ENCODE measurements at regions not wholly inside any gene's neighbourhood (a gene's known extent, or its start where the extent isn't known, plus 50 kb on each side); places are given as distances from the start of the nearest gene placed in this dataset.

DNA sequence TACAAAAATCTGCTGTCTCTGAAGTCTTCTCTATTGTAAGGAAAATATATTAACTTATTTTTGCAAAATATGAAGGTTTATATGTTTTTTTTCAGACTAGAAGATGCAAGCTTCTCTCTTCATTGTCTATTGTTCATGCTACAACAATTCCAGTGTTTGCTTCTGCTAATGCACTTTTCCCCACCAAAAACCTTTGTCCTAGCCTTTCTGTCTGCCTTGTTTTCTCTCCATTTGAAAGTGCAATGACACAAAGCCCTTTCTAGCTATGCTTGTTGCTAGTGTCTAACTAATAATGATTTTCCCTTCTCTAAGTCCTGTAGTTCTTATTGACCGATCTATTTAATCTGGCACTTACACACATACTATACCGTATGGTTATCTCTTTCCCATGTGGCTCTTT is 369.5 kb upstream of the CELF4 start:
- H4K20me1 ChIP-seq (ENCODE audit: control insufficient read depth, insufficient read depth, low read depth, low read length): no peaks in the 10 kb centered on the region
- no peaks in the 10 kb centered on the region for H3F3A ChIP-seq (ENCODE audit: control insufficient read depth, insufficient read depth)
- H3K79me2 ChIP-seq (ENCODE audit: control insufficient read depth, low read length): no peaks in the 10 kb centered on the region
- H3K9me2 ChIP-seq (replicated peaks; ENCODE audit: control insufficient read depth, low read length): no peaks in the 10 kb centered on the region
- H3K4me3 ChIP-seq (ENCODE audit: low read length): no peak overlapping the region
- H3K27ac ChIP-seq (ENCODE audit: low read depth, low read length): no peak overlapping the region
- H3K9me3 ChIP-seq (ENCODE audit: control insufficient read depth, insufficient read depth, low read length): no peaks in the 10 kb centered on the region
- H3K4me1 ChIP-seq (ENCODE audit: control insufficient read depth, low read length): no peaks in the 10 kb centered on the region
- no peaks in the 10 kb centered on the region for H3K36me3 ChIP-seq (ENCODE audit: control insufficient read depth, low read length)
- no peaks in the 10 kb centered on the region for H3K27me3 ChIP-seq (ENCODE audit: control insufficient read depth, low read length)
- TF ChIP-seq, protein P1, sequence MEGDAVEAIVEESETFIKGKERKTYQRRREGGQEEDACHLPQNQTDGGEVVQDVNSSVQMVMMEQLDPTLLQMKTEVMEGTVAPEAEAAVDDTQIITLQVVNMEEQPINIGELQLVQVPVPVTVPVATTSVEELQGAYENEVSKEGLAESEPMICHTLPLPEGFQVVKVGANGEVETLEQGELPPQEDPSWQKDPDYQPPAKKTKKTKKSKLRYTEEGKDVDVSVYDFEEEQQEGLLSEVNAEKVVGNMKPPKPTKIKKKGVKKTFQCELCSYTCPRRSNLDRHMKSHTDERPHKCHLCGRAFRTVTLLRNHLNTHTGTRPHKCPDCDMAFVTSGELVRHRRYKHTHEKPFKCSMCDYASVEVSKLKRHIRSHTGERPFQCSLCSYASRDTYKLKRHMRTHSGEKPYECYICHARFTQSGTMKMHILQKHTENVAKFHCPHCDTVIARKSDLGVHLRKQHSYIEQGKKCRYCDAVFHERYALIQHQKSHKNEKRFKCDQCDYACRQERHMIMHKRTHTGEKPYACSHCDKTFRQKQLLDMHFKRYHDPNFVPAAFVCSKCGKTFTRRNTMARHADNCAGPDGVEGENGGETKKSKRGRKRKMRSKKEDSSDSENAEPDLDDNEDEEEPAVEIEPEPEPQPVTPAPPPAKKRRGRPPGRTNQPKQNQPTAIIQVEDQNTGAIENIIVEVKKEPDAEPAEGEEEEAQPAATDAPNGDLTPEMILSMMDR (IDR thresholded peaks at IDR 0.05; ENCODE audit: low read depth, low read length, poor library complexity, severe bottlenecking): no peak
- TF ChIP-seq EZH2phosphoT487 (IDR thresholded peaks at IDR 0.05; ENCODE audit: borderline replicate concordance, low read length): no peak
- H3K4me2 ChIP-seq (ENCODE audit: low read length): no peak overlapping the region

DNA sequence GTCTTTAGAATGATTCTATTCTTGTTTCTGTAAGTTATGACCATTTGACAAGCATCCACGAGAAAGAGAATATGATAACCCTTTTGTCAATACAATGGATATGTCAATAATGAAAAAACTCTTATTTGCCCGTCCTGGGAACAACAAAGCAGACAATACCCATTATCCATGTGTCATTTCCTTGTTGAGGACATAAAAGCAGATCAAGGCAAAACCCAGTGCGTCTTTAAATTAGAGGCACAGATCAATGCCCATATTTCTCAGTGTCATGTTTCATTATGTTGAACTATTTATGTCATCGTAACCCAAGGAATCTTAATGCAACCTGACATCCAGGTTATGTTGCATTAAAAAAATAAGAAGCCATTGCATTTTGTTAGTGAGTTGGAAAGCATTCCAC is 365.0 kb upstream of the CELF4 start:
- Histone ChIP-seq H3K27me3 (ENCODE audit: control insufficient read depth, low read length) (no peaks in the 10 kb centered on the region), H4K20me1 (ENCODE audit: control insufficient read depth, insufficient read depth, low read depth, low read length) (no peaks in the 10 kb centered on the region), H3K4me3 (ENCODE audit: low read length) (no peak overlapping the region), H3F3A (ENCODE audit: control insufficient read depth, insufficient read depth) (no peaks in the 10 kb centered on the region), H3K36me3 (ENCODE audit: control insufficient read depth, low read length) (no peaks in the 10 kb centered on the region), H3K9me2 (replicated peaks; ENCODE audit: control insufficient read depth, low read length) (no peaks in the 10 kb centered on the region), H3K9me3 (ENCODE audit: control insufficient read depth, insufficient read depth, low read length) (no peaks in the 10 kb centered on the region), H3K4me1 (ENCODE audit: control insufficient read depth, low read length) (no peaks in the 10 kb centered on the region), H3K4me2 (ENCODE audit: low read length) (no peak overlapping the region), H3K79me2 (ENCODE audit: control insufficient read depth, low read length) (no peaks in the 10 kb centered on the region), H3K27ac (ENCODE audit: low read depth, low read length) (no peak overlapping the region)
- no peak for TF ChIP-seq EZH2phosphoT487 (IDR thresholded peaks at IDR 0.05; ENCODE audit: borderline replicate concordance, low read length)
- TF ChIP-seq, protein P1 (IDR thresholded peaks at IDR 0.05; ENCODE audit: low read depth, low read length, poor library complexity, severe bottlenecking): no peak

DNA sequence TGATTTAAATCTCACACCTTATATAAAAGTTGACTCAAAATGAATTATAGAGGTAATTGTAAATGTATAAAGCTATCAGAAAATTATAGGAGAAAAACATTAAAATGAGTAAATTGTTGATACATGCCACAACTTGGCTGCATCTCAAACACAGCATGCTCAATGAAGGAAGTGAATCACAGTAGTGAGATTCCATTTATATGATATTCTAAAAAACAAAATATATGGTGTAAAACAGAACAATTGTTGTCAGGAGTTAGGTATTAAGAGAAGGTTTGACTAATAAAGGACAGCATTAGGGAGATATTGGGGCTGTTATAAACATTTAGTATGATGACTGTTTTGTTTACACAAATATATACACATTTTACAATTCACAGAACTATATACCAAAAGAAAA is 356.6 kb upstream of the CELF4 start:
- Histone ChIP-seq H3K4me1 (ENCODE audit: control insufficient read depth, low read length) (no peaks in the 10 kb centered on the region), H3K4me2 (ENCODE audit: low read length) (no peak overlapping the region), H3K27me3 (ENCODE audit: control insufficient read depth, low read length) (no peaks in the 10 kb centered on the region), H3K9me3 (ENCODE audit: control insufficient read depth, insufficient read depth, low read length) (no peaks in the 10 kb centered on the region), H4K20me1 (ENCODE audit: control insufficient read depth, insufficient read depth, low read depth, low read length) (no peaks in the 10 kb centered on the region), H3K79me2 (ENCODE audit: control insufficient read depth, low read length) (no peaks in the 10 kb centered on the region), H3K36me3 (ENCODE audit: control insufficient read depth, low read length) (no peaks in the 10 kb centered on the region), H3K4me3 (ENCODE audit: low read length) (no peak overlapping the region), H3F3A (ENCODE audit: control insufficient read depth, insufficient read depth) (no peaks in the 10 kb centered on the region), H3K27ac (ENCODE audit: low read depth, low read length) (no peak overlapping the region), H3K9me2 (replicated peaks; ENCODE audit: control insufficient read depth, low read length) (no peaks in the 10 kb centered on the region)
- TF ChIP-seq, protein P1 (IDR thresholded peaks at IDR 0.05; ENCODE audit: low read depth, low read length, poor library complexity, severe bottlenecking): no peak
- no peak for TF ChIP-seq EZH2phosphoT487 (IDR thresholded peaks at IDR 0.05; ENCODE audit: borderline replicate concordance, low read length)

DNA sequence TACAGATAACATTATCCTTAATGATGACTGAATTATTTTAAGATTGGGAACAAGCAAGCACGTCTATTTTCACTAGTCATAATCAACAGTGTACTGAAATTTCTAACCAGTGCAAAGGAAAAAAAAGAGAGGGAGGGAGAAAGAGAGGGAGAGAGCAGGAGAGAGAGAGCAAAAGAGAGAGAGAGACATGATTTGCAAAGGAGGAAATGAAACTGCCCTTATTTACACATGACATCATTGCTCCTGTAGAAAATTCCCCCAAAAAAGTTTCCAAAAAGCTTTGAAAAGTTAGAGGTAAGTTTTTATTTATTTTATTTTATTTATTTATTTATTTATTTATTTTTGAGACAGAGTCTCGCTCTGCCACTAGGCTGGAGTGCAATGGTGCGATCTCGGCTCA is 355.3 kb upstream of the CELF4 start:
- no peaks in the 10 kb centered on the region for H3K36me3 ChIP-seq (ENCODE audit: control insufficient read depth, low read length)
- H3K79me2 ChIP-seq (ENCODE audit: control insufficient read depth, low read length): no peaks in the 10 kb centered on the region
- H3K4me1 ChIP-seq (ENCODE audit: control insufficient read depth, low read length): no peaks in the 10 kb centered on the region
- H4K20me1 ChIP-seq (ENCODE audit: control insufficient read depth, insufficient read depth, low read depth, low read length): no peaks in the 10 kb centered on the region
- no peaks in the 10 kb centered on the region for H3K27me3 ChIP-seq (ENCODE audit: control insufficient read depth, low read length)
- no peaks in the 10 kb centered on the region for H3K9me2 ChIP-seq (replicated peaks; ENCODE audit: control insufficient read depth, low read length)
- TF ChIP-seq EZH2phosphoT487 (IDR thresholded peaks at IDR 0.05; ENCODE audit: borderline replicate concordance, low read length): no peak
- TF ChIP-seq, protein P1 (IDR thresholded peaks at IDR 0.05; ENCODE audit: low read depth, low read length, poor library complexity, severe bottlenecking): no peak
- no peaks in the 10 kb centered on the region for H3F3A ChIP-seq (ENCODE audit: control insufficient read depth, insufficient read depth)
- no peak overlapping the region for H3K27ac ChIP-seq (ENCODE audit: low read depth, low read length)
- no peaks in the 10 kb centered on the region for H3K9me3 ChIP-seq (ENCODE audit: control insufficient read depth, insufficient read depth, low read length)
- H3K4me3 ChIP-seq (ENCODE audit: low read length): no peak overlapping the region
- H3K4me2 ChIP-seq (ENCODE audit: low read length): no peak overlapping the region

Measured in DOHH2 (cell line).